ENCODE measurements at regions not wholly inside any gene's neighbourhood (a gene's known extent, or its start where the extent isn't known, plus 50 kb on each side); places are given as distances from the start of the nearest gene placed in this dataset.

DNA sequence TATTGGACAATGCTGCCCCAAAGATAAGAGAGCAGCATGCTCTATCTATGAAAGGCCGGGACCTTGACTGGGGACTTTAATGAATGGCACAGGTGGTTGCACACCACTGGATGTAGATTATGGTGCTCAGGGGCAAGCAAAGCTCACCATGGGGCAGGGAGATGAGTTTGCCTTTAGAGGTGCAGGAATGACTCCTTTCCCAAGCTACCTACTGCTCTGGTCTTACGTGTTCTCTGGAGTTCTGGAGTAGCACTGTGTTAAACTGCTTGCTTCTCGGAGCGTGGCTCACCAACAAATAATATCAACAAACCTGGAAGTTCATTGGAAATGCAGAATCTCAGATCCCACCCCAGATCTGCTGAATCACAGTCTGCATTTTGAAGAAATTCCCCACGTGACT lies 445.3 kb downstream of the RPS24 start:
- Histone ChIP-seq H3K27me3 (ENCODE audit: insufficient read depth, poor library complexity, severe bottlenecking) (peaks cover 37% of the 10 kb centered on the region), H3K4me1 (ENCODE audit: insufficient read depth, poor library complexity, severe bottlenecking) (no peaks in the 10 kb centered on the region), H3K27ac (ENCODE audit: poor library complexity, severe bottlenecking) (no peak overlapping the region), H3K4me3 (ENCODE audit: severe bottlenecking) (no peak overlapping the region), H3K36me3 (ENCODE audit: low read depth) (no peaks in the 10 kb centered on the region), H3K9me3 (ENCODE audit: severe bottlenecking) (no peaks in the 10 kb centered on the region)
- TF ChIP-seq, protein P1, sequence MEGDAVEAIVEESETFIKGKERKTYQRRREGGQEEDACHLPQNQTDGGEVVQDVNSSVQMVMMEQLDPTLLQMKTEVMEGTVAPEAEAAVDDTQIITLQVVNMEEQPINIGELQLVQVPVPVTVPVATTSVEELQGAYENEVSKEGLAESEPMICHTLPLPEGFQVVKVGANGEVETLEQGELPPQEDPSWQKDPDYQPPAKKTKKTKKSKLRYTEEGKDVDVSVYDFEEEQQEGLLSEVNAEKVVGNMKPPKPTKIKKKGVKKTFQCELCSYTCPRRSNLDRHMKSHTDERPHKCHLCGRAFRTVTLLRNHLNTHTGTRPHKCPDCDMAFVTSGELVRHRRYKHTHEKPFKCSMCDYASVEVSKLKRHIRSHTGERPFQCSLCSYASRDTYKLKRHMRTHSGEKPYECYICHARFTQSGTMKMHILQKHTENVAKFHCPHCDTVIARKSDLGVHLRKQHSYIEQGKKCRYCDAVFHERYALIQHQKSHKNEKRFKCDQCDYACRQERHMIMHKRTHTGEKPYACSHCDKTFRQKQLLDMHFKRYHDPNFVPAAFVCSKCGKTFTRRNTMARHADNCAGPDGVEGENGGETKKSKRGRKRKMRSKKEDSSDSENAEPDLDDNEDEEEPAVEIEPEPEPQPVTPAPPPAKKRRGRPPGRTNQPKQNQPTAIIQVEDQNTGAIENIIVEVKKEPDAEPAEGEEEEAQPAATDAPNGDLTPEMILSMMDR (IDR thresholded peaks at IDR 0.05; ENCODE audit: poor library complexity, severe bottlenecking) = no peak
- ATAC-seq (ENCODE audit: low read depth) = no peak
- DNase-seq (ENCODE audit: low spot score) = no peak

DNA sequence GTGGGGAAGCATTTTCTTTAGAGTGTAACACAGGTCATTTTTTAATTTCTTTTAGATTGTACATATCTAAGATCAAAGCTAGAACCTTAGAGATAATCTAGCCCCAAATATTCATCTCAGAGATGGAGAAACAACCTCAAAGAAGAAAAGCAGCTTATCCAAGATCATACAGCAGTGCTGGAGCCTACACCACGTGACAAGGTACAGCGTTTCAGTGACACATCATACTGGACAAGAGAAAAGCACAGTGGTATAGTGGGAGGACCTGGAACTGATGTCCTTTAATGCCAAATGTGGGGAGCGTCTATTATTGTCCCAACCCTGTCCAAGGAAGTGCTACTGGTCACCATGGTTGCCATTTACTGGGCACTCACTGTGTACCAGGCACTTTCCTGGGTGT lies 445.8 kb downstream of the RPS24 start:
- Histone ChIP-seq H3K4me1 (ENCODE audit: insufficient read depth, poor library complexity, severe bottlenecking) (no peaks in the 10 kb centered on the region), H3K36me3 (ENCODE audit: low read depth) (no peaks in the 10 kb centered on the region), H3K9me3 (ENCODE audit: severe bottlenecking) (no peaks in the 10 kb centered on the region), H3K4me3 (ENCODE audit: severe bottlenecking) (no peak overlapping the region), H3K27ac (ENCODE audit: poor library complexity, severe bottlenecking) (no peak overlapping the region), H3K27me3 (ENCODE audit: insufficient read depth, poor library complexity, severe bottlenecking) (peaks cover 42% of the 10 kb centered on the region)
- no peak for ATAC-seq (ENCODE audit: low read depth)
- no peak for DNase-seq (ENCODE audit: low spot score)
- TF ChIP-seq, protein P1 (IDR thresholded peaks at IDR 0.05; ENCODE audit: poor library complexity, severe bottlenecking) = no peak

GRCh38 chr10:78481842-78482241 lies 448.2 kb downstream of the RPS24 start:
- H3K4me1 ChIP-seq (ENCODE audit: insufficient read depth, poor library complexity, severe bottlenecking) = no peaks in the 10 kb centered on the region
- no peak for DNase-seq (ENCODE audit: low spot score)
- ATAC-seq (ENCODE audit: low read depth) = no peak
- no peaks in the 10 kb centered on the region for H3K36me3 ChIP-seq (ENCODE audit: low read depth)
- H3K4me3 ChIP-seq (ENCODE audit: severe bottlenecking) = no peak overlapping the region
- TF ChIP-seq, protein P1 (IDR thresholded peaks at IDR 0.05; ENCODE audit: poor library complexity, severe bottlenecking) = no peak
- peaks cover 46% of the 10 kb centered on the region for H3K27me3 ChIP-seq (ENCODE audit: insufficient read depth, poor library complexity, severe bottlenecking)
- no peaks in the 10 kb centered on the region for H3K9me3 ChIP-seq (ENCODE audit: severe bottlenecking)
- H3K27ac ChIP-seq (ENCODE audit: poor library complexity, severe bottlenecking) = no peak overlapping the region

DNA sequence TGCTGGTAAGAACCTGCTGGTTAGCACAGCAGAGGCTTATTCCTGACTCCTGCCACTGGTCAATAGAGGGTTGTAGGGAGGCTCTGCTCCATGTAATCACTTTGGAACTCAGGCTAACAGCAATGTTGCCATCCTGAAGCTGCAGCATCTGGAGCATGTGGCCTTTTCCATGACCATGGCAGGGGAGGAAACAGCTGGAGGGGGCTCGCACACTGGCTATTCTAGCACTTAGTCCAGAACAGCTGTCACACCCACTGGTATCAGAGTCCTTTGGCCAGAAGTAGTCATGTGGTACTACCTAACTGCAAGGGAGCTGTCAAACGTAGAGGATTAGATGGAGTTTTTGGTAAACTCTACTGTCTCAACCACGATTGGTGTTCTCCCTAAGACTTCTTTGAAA lies 450.0 kb downstream of the RPS24 start:
- ATAC-seq (ENCODE audit: low read depth) (no peak), DNase-seq (ENCODE audit: low spot score) (no peak)
- H3K27ac ChIP-seq (ENCODE audit: poor library complexity, severe bottlenecking) = no peak overlapping the region
- no peaks in the 10 kb centered on the region for H3K9me3 ChIP-seq (ENCODE audit: severe bottlenecking)
- TF ChIP-seq, protein P1 (IDR thresholded peaks at IDR 0.05; ENCODE audit: poor library complexity, severe bottlenecking) = no peak
- H3K4me1 ChIP-seq (ENCODE audit: insufficient read depth, poor library complexity, severe bottlenecking) = no peaks in the 10 kb centered on the region
- no peak overlapping the region for H3K4me3 ChIP-seq (ENCODE audit: severe bottlenecking)
- peaks cover 46% of the 10 kb centered on the region for H3K27me3 ChIP-seq (ENCODE audit: insufficient read depth, poor library complexity, severe bottlenecking)
- H3K36me3 ChIP-seq (ENCODE audit: low read depth) = no peaks in the 10 kb centered on the region

- no peaks in the 10 kb centered on the region for H3K9me3 ChIP-seq (ENCODE audit: severe bottlenecking)
- TF ChIP-seq, protein P1 (IDR thresholded peaks at IDR 0.05; ENCODE audit: poor library complexity, severe bottlenecking) = no peak
- H3K36me3 ChIP-seq (ENCODE audit: low read depth) = no peaks in the 10 kb centered on the region
- DNase-seq (ENCODE audit: low spot score) = no peak
- no peaks in the 10 kb centered on the region for H3K4me1 ChIP-seq (ENCODE audit: insufficient read depth, poor library complexity, severe bottlenecking)
- no peak overlapping the region for H3K27ac ChIP-seq (ENCODE audit: poor library complexity, severe bottlenecking)
- ATAC-seq (ENCODE audit: low read depth) = no peak
- peaks cover 8% of the 10 kb centered on the region for H3K27me3 ChIP-seq (ENCODE audit: insufficient read depth, poor library complexity, severe bottlenecking)
- no peak overlapping the region for H3K4me3 ChIP-seq (ENCODE audit: severe bottlenecking)
Observed at GRCh38 chr10:78489034-78489433, 455.4 kb downstream of the RPS24 start.
